Prostate gland (tissue), 2 donors: ENCODE measurements at regions not wholly inside any gene's neighbourhood (a gene's known extent, or its start where the extent isn't known, plus 50 kb on each side); places are given as distances from the start of the nearest gene placed in this dataset.

Source experiments
- DNase-seq: peaks from one replicate; pipeline ENCODE4 v3.0.0-alpha.2; 2019; ENCODE audit warnings: low spot score
- H3K27ac ChIP-seq, 2 donors: fragments of 200-600 bp; sonication (generic); 2 replicates each; pipeline ENCODE4 v1.5.1; 2017 to 2019
- H3K27me3 ChIP-seq: fragments of 200-600 bp; sonication (generic); replicated peaks from 2 replicates; pipeline ENCODE4 v1.5.1; 2019; ENCODE audit not compliant: insufficient read depth
- H3K36me3 ChIP-seq, 2 donors: fragments of 200-600 bp; sonication (generic); 1 replicate in 1 of 2; 2 replicates in 1 of 2; pipeline versions ENCODE4 v1.5.1 to v1.8.1; 2017 to 2019
- H3K4me1 ChIP-seq: fragments of 200-600 bp; sonication (generic); replicated peaks from 2 replicates; pipeline ENCODE4 v1.5.1; 2019
- H3K4me3 ChIP-seq, 2 donors: fragments of 200-600 bp; sonication (generic); 2 replicates each; pipeline ENCODE4 v1.5.1; 2017 to 2019
- H3K9me3 ChIP-seq: fragments of 200-600 bp; sonication (generic); 2 replicates; pipeline ENCODE4 v1.5.1; 2017
- CTCF ChIP-seq, 4 experiments: fragments of 200-600 bp in 2 of 4; fragments of 450-650 bp in 2 of 4; sonication (generic) in 2 of 4; IDR thresholded peaks; 1 replicate in 3 of 4; 2 replicates in 1 of 4; pipeline ENCODE4 v1.5.1; 2016 to 2019; ENCODE audit warnings: antibody characterized with exemption in 4 of 4, mild to moderate bottlenecking in 2 of 4, moderate library complexity in 2 of 4
- POLR2A ChIP-seq: fragments of 450-650 bp; IDR thresholded peaks from one replicate; pipeline ENCODE4 v1.6.1; 2016; ENCODE audit warnings: antibody characterized with exemption, mild to moderate bottlenecking
- POLR2AphosphoS5 ChIP-seq: sonication (generic); formaldehyde crosslinking; IDR thresholded peaks from one replicate; pipeline ENCODE4 v1.6.1; 2017; ENCODE audit warnings: antibody characterized with exemption
- WGBS: methylation state at CpG from one replicate; pipeline ENCODE4 v1.1.5; 2018; 5-methylcytosine and 5-hydroxymethylcytosine counted together
- intact Hi-C: fragments of 100-400 bp; cut with DNase I; formaldehyde crosslinking; loops from one replicate; pipeline ENCODE4 v1.14.2; 2022

GRCh38 chr2:160608599-160608998 lies 115.0 kb upstream of the RBMS1 start:
- Histone ChIP-seq H3K27ac (no peak overlapping the region), H3K4me1 (no peaks in the 10 kb centered on the region), H3K36me3 (no peaks in the 10 kb centered on the region), H3K9me3 (no peaks in the 10 kb centered on the region), H3K27me3 (no peaks in the 10 kb centered on the region), H3K4me3 (no peak overlapping the region)
- WGBS, result 35% methylated on average over 1 of the region's 1 CpG
- no peak for DNase-seq
- no peak for TF ChIP-seq POLR2A
- no peak for TF ChIP-seq CTCF (IDR thresholded peaks at IDR 0.05)
- TF ChIP-seq POLR2AphosphoS5, result no peak
- intact Hi-C loops, result no loop called here

- intact Hi-C loops, result no loop called here
- no peaks in the 10 kb centered on the region for H3K27me3 ChIP-seq
- H3K36me3 ChIP-seq, result no peaks in the 10 kb centered on the region
- no peaks in the 10 kb centered on the region for H3K4me1 ChIP-seq
- H3K27ac ChIP-seq, result no peak overlapping the region
- no peak for TF ChIP-seq POLR2A
- 79% methylated on average over 1 of the region's 1 CpG for WGBS
- H3K4me3 ChIP-seq, result no peak overlapping the region
- H3K9me3 ChIP-seq, result no peaks in the 10 kb centered on the region
- DNase-seq, result no peak
Observed at GRCh38 chr2:160609346-160609745, 115.7 kb upstream of the RBMS1 start.

GRCh38 chr2:160610041-160610440 lies 116.4 kb upstream of the RBMS1 start:
- Histone ChIP-seq H3K27ac (no peak overlapping the region), H3K4me1 (no peaks in the 10 kb centered on the region), H3K4me3 (no peak overlapping the region), H3K36me3 (no peaks in the 10 kb centered on the region), H3K9me3 (no peaks in the 10 kb centered on the region), H3K27me3 (no peaks in the 10 kb centered on the region)
- intact Hi-C loops, result no loop called here
- WGBS, result 55% methylated on average over 2 of the region's 2 CpGs
- no peak for DNase-seq
- TF ChIP-seq POLR2A (no peak), POLR2AphosphoS5 (no peak), CTCF (IDR thresholded peaks at IDR 0.05) (no peak)

GRCh38 chr2:160612266-160612856 lies 118.8 kb upstream of the RBMS1 start:
- Histone ChIP-seq H3K27ac (no peak overlapping the region), H3K4me1 (no peaks in the 10 kb centered on the region), H3K4me3 (no peak overlapping the region), H3K36me3 (no peaks in the 10 kb centered on the region), H3K9me3 (no peaks in the 10 kb centered on the region), H3K27me3 (no peaks in the 10 kb centered on the region)
- TF ChIP-seq CTCF (IDR thresholded peaks at IDR 0.05) (no peak), POLR2A (no peak), POLR2AphosphoS5 (no peak)
- intact Hi-C loops, result no loop called here
- DNase-seq, result no peak

GRCh38 chr2:160613466-160614153 lies 120.0 kb upstream of the RBMS1 start:
- H3K4me1 ChIP-seq, result no peaks in the 10 kb centered on the region
- DNase-seq, result no peak
- intact Hi-C loops, result no loop called here
- H3K27ac ChIP-seq, result no peak overlapping the region
- H3K9me3 ChIP-seq, result no peaks in the 10 kb centered on the region
- TF ChIP-seq POLR2A, result no peak
- no peak for TF ChIP-seq POLR2AphosphoS5
- no peak for TF ChIP-seq CTCF (IDR thresholded peaks at IDR 0.05)
- H3K27me3 ChIP-seq, result no peaks in the 10 kb centered on the region
- no peak overlapping the region for H3K4me3 ChIP-seq
- H3K36me3 ChIP-seq, result no peaks in the 10 kb centered on the region
- 87% methylated on average over 1 of the region's 1 CpG for WGBS
